ENCODE measurements at regions not wholly inside any gene's neighbourhood (a gene's known extent, or its start where the extent isn't known, plus 50 kb on each side); places are given as distances from the start of the nearest gene placed in this dataset.

- no TSS peak for BruUV-seq (replicated peaks)
- intact Hi-C loops (cut with micrococcal nuclease) (no loop called here), in situ Hi-C loops (cut with MboI) (no loop called here)
- Histone ChIP-seq H3K4me1 (replicated peaks in 1 of 2; ENCODE audit: control insufficient read depth in 2 of 2, insufficient read depth in 2 of 2, low read length in 2 of 2) (no peaks in the 10 kb centered on the region), H3K4me2 (ENCODE audit: insufficient read depth, low read length) (no peak overlapping the region), H2AFZ (ENCODE audit: low read depth, low read length) (no peak overlapping the region), H3K79me2 (ENCODE audit: control insufficient read depth, insufficient read depth, low read length) (no peaks in the 10 kb centered on the region), H3K9me1 (ENCODE audit: control insufficient read depth, insufficient read depth, low read length) (no peaks in the 10 kb centered on the region), H3K27me3 (ENCODE audit: control insufficient read depth in 2 of 2, insufficient read depth in 2 of 2, low read length in 2 of 2) (no peaks in the 10 kb centered on the region), H3K36me3 (ENCODE audit: control insufficient read depth, insufficient read depth, low read length) (no peaks in the 10 kb centered on the region), H3K27ac (ENCODE audit: extremely low read depth, low read depth, low read length) (no peak overlapping the region), H3K9ac (ENCODE audit: insufficient read depth in 1 of 2, low read depth in 2 of 2, low read length in 2 of 2) (no peak overlapping the region), H3K4me3 (no peak overlapping the region), H4K20me1 (replicated peaks; ENCODE audit: control insufficient read depth, insufficient read depth, low read length) (no peaks in the 10 kb centered on the region), H3K9me3 (replicated peaks; ENCODE audit: control insufficient read depth, insufficient read depth, low read depth, low read length) (no peaks in the 10 kb centered on the region; the same call in 1 of the 2 replicates)
- no peak for DNase-seq (ENCODE audit: extremely low read depth in 1 of 4, low spot score in 3 of 4)
- no peak for FAIRE-seq
- ATAC-seq: no peak
- CTCF ChIA-PET (ENCODE audit: low intra/inter-chr PET ratio): no interaction called here
- TF ChIP-seq ZNF79 (CRISPR knock-in tag; IDR thresholded peaks at IDR 0.05; ENCODE audit: low read depth): no peak
- POLR2A ChIA-PET: no interaction called here
- WGBS (ENCODE audit: insufficient coverage, low coverage, missing lambda C conversion rate): 3% methylated on average over 2 of the region's 2 CpGs
These were observed 197.2 kb downstream of the GRXCR1 start for GRCh38 chr4:43089730-43090129.

DNA sequence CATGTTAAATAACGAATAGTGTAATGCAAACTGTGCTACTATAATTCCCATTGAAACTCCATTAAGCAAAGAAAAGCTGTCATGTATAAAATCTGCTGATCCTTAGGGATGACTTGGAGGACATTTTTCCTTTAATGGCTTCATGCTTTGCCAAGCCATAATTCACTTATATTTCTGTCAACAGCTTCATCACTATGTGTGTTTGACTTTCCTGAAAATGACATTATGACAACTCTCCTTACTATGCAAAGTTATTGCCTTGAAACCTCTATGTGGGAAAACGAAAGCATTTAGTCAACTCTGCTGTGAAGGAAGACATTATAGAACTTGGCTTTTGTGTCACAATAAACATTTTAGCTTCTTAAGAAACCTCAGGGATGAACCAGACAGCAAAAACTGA lies 210.5 kb downstream of the GRXCR1 start:
- Histone ChIP-seq H3K27me3 (ENCODE audit: control insufficient read depth in 2 of 2, insufficient read depth in 2 of 2, low read length in 2 of 2) (no peaks in the 10 kb centered on the region), H4K20me1 (replicated peaks; ENCODE audit: control insufficient read depth, insufficient read depth, low read length) (no peaks in the 10 kb centered on the region), H3K9ac (ENCODE audit: insufficient read depth in 1 of 2, low read depth in 2 of 2, low read length in 2 of 2) (no peak overlapping the region), H3K4me2 (ENCODE audit: insufficient read depth, low read length) (no peak overlapping the region), H3K36me3 (ENCODE audit: control insufficient read depth, insufficient read depth, low read length) (no peaks in the 10 kb centered on the region), H3K4me1 (replicated peaks in 1 of 2; ENCODE audit: control insufficient read depth in 2 of 2, insufficient read depth in 2 of 2, low read length in 2 of 2) (no peaks in the 10 kb centered on the region), H2AFZ (ENCODE audit: low read depth, low read length) (no peak overlapping the region), H3K79me2 (ENCODE audit: control insufficient read depth, insufficient read depth, low read length) (no peaks in the 10 kb centered on the region), H3K4me3 (no peak overlapping the region), H3K27ac (ENCODE audit: extremely low read depth, low read depth, low read length) (no peak overlapping the region), H3K9me3 (replicated peaks; ENCODE audit: control insufficient read depth, insufficient read depth, low read depth, low read length) (no peaks in the 10 kb centered on the region; the same call in 1 of the 2 replicates), H3K9me1 (ENCODE audit: control insufficient read depth, insufficient read depth, low read length) (no peaks in the 10 kb centered on the region)
- in situ Hi-C loops (cut with MboI): no loop called here
- POLR2A ChIA-PET: no interaction called here
- ATAC-seq (no peak), DNase-seq (ENCODE audit: extremely low read depth in 1 of 4, low spot score in 3 of 4) (no peak), FAIRE-seq (no peak)
- CTCF ChIA-PET (ENCODE audit: low intra/inter-chr PET ratio): no interaction called here
- intact Hi-C loops (cut with micrococcal nuclease): no loop called here
- 0% methylated on average over 2 of the region's 2 CpGs for WGBS (ENCODE audit: insufficient coverage, low coverage, missing lambda C conversion rate)
- no TSS peak for BruUV-seq (replicated peaks)
- TF ChIP-seq NFIX (CRISPR knock-in tag; IDR thresholded peaks at IDR 0.05; ENCODE audit: low read depth) (no peak), E2F4 (CRISPR knock-in tag; IDR thresholded peaks at IDR 0.05; ENCODE audit: low read depth) (no peak), ZNF407 (IDR thresholded peaks at IDR 0.05; ENCODE audit: low read depth) (no peak), ZNF232 (CRISPR knock-in tag; IDR thresholded peaks at IDR 0.05) (no peak), NR0B1 (IDR thresholded peaks at IDR 0.05; ENCODE audit: partially characterized antibody) (no peak)
